ENCODE measurements at regions not wholly inside any gene's neighbourhood (a gene's known extent, or its start where the extent isn't known, plus 50 kb on each side); places are given as distances from the start of the nearest gene placed in this dataset.

GRCh38 chr1:235022341-235022980 lies 106.2 kb downstream of the TOMM20 start:
- DNase-seq (ENCODE audit: low spot score) (no peak), ATAC-seq (ENCODE audit: low read depth) (no peak)
- H3K36me3 ChIP-seq (ENCODE audit: low read depth): no peaks in the 10 kb centered on the region
- no peak for TF ChIP-seq CTCF (IDR thresholded peaks at IDR 0.05; ENCODE audit: poor library complexity, severe bottlenecking)
- H3K4me1 ChIP-seq (ENCODE audit: insufficient read depth, poor library complexity, severe bottlenecking): peaks cover 10% of the 10 kb centered on the region
- no peak overlapping the region for H3K27ac ChIP-seq (ENCODE audit: poor library complexity, severe bottlenecking)
- H3K9me3 ChIP-seq (ENCODE audit: severe bottlenecking): peaks cover 4% of the 10 kb centered on the region
- no peaks in the 10 kb centered on the region for H3K27me3 ChIP-seq (ENCODE audit: insufficient read depth, poor library complexity, severe bottlenecking)
- no peak overlapping the region for H3K4me3 ChIP-seq (ENCODE audit: severe bottlenecking)

- DNase-seq (ENCODE audit: low spot score) (no peak), ATAC-seq (ENCODE audit: low read depth) (no peak)
- no peaks in the 10 kb centered on the region for H3K36me3 ChIP-seq (ENCODE audit: low read depth)
- H3K27ac ChIP-seq (ENCODE audit: poor library complexity, severe bottlenecking): no peak overlapping the region
- H3K27me3 ChIP-seq (ENCODE audit: insufficient read depth, poor library complexity, severe bottlenecking): no peaks in the 10 kb centered on the region
- no peak overlapping the region for H3K4me3 ChIP-seq (ENCODE audit: severe bottlenecking)
- H3K9me3 ChIP-seq (ENCODE audit: severe bottlenecking): peaks cover 4% of the 10 kb centered on the region
- no peak for TF ChIP-seq CTCF (IDR thresholded peaks at IDR 0.05; ENCODE audit: poor library complexity, severe bottlenecking)
- peaks cover 10% of the 10 kb centered on the region for H3K4me1 ChIP-seq (ENCODE audit: insufficient read depth, poor library complexity, severe bottlenecking)
These were observed 106.8 kb downstream of the TOMM20 start for GRCh38 chr1:235021815-235022214.

GRCh38 chr1:235021321-235021720 lies 107.3 kb downstream of the TOMM20 start:
- Histone ChIP-seq H3K4me3 (ENCODE audit: severe bottlenecking) (no peak overlapping the region), H3K4me1 (ENCODE audit: insufficient read depth, poor library complexity, severe bottlenecking) (peaks cover 10% of the 10 kb centered on the region), H3K9me3 (ENCODE audit: severe bottlenecking) (peaks cover 4% of the 10 kb centered on the region), H3K27me3 (ENCODE audit: insufficient read depth, poor library complexity, severe bottlenecking) (no peaks in the 10 kb centered on the region), H3K36me3 (ENCODE audit: low read depth) (no peaks in the 10 kb centered on the region), H3K27ac (ENCODE audit: poor library complexity, severe bottlenecking) (no peak overlapping the region)
- ATAC-seq (ENCODE audit: low read depth) (no peak), DNase-seq (ENCODE audit: low spot score) (no peak)
- no peak for TF ChIP-seq CTCF (IDR thresholded peaks at IDR 0.05; ENCODE audit: poor library complexity, severe bottlenecking)

GRCh38 chr1:235019961-235020360 lies 108.7 kb downstream of the TOMM20 start:
- Histone ChIP-seq H3K27ac (ENCODE audit: poor library complexity, severe bottlenecking) (no peak overlapping the region), H3K36me3 (ENCODE audit: low read depth) (no peaks in the 10 kb centered on the region), H3K9me3 (ENCODE audit: severe bottlenecking) (peaks cover 4% of the 10 kb centered on the region), H3K4me3 (ENCODE audit: severe bottlenecking) (no peak overlapping the region), H3K4me1 (ENCODE audit: insufficient read depth, poor library complexity, severe bottlenecking) (peaks cover 7% of the 10 kb centered on the region), H3K27me3 (ENCODE audit: insufficient read depth, poor library complexity, severe bottlenecking) (no peaks in the 10 kb centered on the region)
- DNase-seq (ENCODE audit: low spot score): no peak
- no peak for ATAC-seq (ENCODE audit: low read depth)
- TF ChIP-seq CTCF (IDR thresholded peaks at IDR 0.05; ENCODE audit: poor library complexity, severe bottlenecking): no peak

GRCh38 chr1:235019471-235019870 lies 109.2 kb downstream of the TOMM20 start:
- peaks cover 4% of the 10 kb centered on the region for H3K9me3 ChIP-seq (ENCODE audit: severe bottlenecking)
- no peak for TF ChIP-seq CTCF (IDR thresholded peaks at IDR 0.05; ENCODE audit: poor library complexity, severe bottlenecking)
- no peak for DNase-seq (ENCODE audit: low spot score)
- H3K4me1 ChIP-seq (ENCODE audit: insufficient read depth, poor library complexity, severe bottlenecking): peaks cover 7% of the 10 kb centered on the region
- H3K36me3 ChIP-seq (ENCODE audit: low read depth): no peaks in the 10 kb centered on the region
- no peak for ATAC-seq (ENCODE audit: low read depth)
- H3K27me3 ChIP-seq (ENCODE audit: insufficient read depth, poor library complexity, severe bottlenecking): no peaks in the 10 kb centered on the region
- no peak overlapping the region for H3K27ac ChIP-seq (ENCODE audit: poor library complexity, severe bottlenecking)
- H3K4me3 ChIP-seq (ENCODE audit: severe bottlenecking): no peak overlapping the region
